Ovary (tissue), 7 donors: ENCODE measurements at regions not wholly inside any gene's neighbourhood (a gene's known extent, or its start where the extent isn't known, plus 50 kb on each side); places are given as distances from the start of the nearest gene placed in this dataset.

Source experiments
- DNase-seq, 5 donors: peaks; one replicate each; pipeline ENCODE4 v3.0.0-alpha.2; 2019 to 2020
- H3K27ac ChIP-seq, 2 donors: fragments of 200-600 bp; one replicate each; pipeline versions ENCODE4 v1.5.1 to v1.8.0; 2019 to 2022
- H3K27me3 ChIP-seq: fragments of 200-600 bp; one replicate; pipeline ENCODE4 v1.8.0; 2022
- H3K36me3 ChIP-seq: fragments of 200-600 bp; sonication (generic); one replicate; pipeline ENCODE4 v1.5.1; 2019
- H3K4me1 ChIP-seq: one replicate; pipeline ENCODE4 v1.8.1; 2013; ENCODE audit warnings: mild to moderate bottlenecking, moderate library complexity; ENCODE audit not compliant: insufficient read depth
- H3K4me3 ChIP-seq: fragments of 200-600 bp; sonication (generic); one replicate; pipeline ENCODE4 v1.5.1; 2017
- H3K9me3 ChIP-seq, 2 donors: fragments of 200-600 bp in 1 of 2; sonication (generic) in 1 of 2; one replicate each; pipeline versions ENCODE4 v1.5.1 to v1.8.1; 2013 to 2019; ENCODE audit warnings: mild to moderate bottlenecking in 1 of 2, moderate library complexity in 1 of 2
- CTCF ChIP-seq, 3 donors: fragments of 450-650 bp in 2 of 3; fragments of 200-600 bp in 1 of 3; IDR thresholded peaks; one replicate each; pipeline versions ENCODE4 v1.5.1 to v1.8.0; 2016 to 2022; ENCODE audit warnings: antibody characterized with exemption in 3 of 3, mild to moderate bottlenecking in 1 of 3
- EP300 ChIP-seq: sonication (generic); formaldehyde crosslinking; IDR thresholded peaks from one replicate; pipeline ENCODE4 v1.6.1; 2017; ENCODE audit warnings: antibody characterized with exemption
- POLR2A ChIP-seq: fragments of 450-650 bp; IDR thresholded peaks from one replicate; pipeline ENCODE4 v1.6.1; 2017; ENCODE audit warnings: antibody characterized with exemption, mild to moderate bottlenecking, moderate library complexity
- WGBS, 3 donors: extraction: QIAGEN DNeasy Blood & Tissue Kit in 1 of 3; methylation state at CpG; one replicate each; pipeline versions ENCODE4 v1.1.5 to v1.1.7; 2013 to 2017; 5-methylcytosine and 5-hydroxymethylcytosine counted together
- intact Hi-C, 4 donors: fragments of 100-400 bp; cut with DNase I; formaldehyde crosslinking; loops; one replicate each; pipeline versions ENCODE4 v1.11.0 to v1.15.1; 2022 to 2023
- donor health status: DM: no; HTN: no; CAD: no; lungs with moderate emphysema.
- donor health status: DM: no; HTN: no; CAD: no.
- donor health status: Bipolar disorder and iron deficiency.
- donor health status: DM: no; HTN: no; CAD: no.
- donor health status: DM: yes; HTN: yes; CAD: no.

DNA sequence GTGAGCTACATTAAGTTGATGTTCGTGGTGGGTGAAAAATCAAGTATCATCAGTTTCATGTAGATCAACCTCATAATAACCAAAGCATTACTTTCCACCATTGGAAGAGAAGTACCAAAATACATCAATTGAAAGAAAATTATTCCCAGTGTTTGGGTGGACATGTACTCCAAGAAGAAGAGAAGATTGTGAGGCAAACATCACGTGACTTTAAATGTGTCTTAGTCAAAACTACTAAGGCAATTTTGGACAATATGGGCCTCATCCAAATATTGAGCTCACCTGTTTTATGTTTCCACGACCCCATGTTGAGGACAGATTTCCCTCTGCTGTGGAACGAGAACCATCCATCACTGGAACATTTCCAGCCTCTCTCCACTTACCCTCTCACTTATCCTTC, 303.0 kb upstream of the LMCD1 start:
- no peaks in the 10 kb centered on the region for H3K9me3 ChIP-seq
- no peaks in the 10 kb centered on the region for H3K27me3 ChIP-seq
- H3K4me1 ChIP-seq, result no peaks in the 10 kb centered on the region
- no peak for DNase-seq
- TF ChIP-seq EP300, result no peak
- TF ChIP-seq CTCF (IDR thresholded peaks at IDR 0.05), result no peak
- TF ChIP-seq POLR2A, result no peak
- intact Hi-C loops, result no loop called here
- H3K4me3 ChIP-seq, result no peak overlapping the region
- no peaks in the 10 kb centered on the region for H3K36me3 ChIP-seq
- 71 to 89% (median 87%) methylated on average over 4 of the region's 4 CpGs for WGBS, 3 donors
- no peak overlapping the region for H3K27ac ChIP-seq

DNA sequence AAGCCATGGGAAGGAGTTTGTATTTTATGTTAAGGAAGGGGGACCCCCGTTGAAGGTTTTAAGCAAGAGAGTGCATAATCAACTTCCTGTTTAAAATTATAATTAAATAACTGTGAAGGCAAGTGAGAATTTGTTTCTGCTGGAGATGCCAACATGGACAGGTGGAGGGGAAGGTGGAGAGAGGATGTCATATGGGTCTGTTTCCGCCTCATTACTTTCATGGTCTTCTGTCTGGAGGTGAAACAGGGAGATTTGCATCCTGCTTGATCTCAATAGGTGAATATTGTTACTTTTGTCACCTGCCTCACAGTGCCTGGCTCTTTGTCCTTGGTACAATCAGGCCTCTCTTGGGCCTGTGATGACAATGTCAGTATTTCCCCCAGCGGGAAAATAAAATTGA, 300.6 kb upstream of the LMCD1 start:
- TF ChIP-seq EP300 (no peak), CTCF (IDR thresholded peaks at IDR 0.05) (no peak), POLR2A (no peak)
- Histone ChIP-seq H3K36me3 (no peaks in the 10 kb centered on the region), H3K4me3 (no peak overlapping the region), H3K4me1 (no peaks in the 10 kb centered on the region), H3K9me3 (no peaks in the 10 kb centered on the region), H3K27me3 (no peaks in the 10 kb centered on the region), H3K27ac (no peak overlapping the region)
- no peak for DNase-seq
- WGBS, 3 donors, result 90 to 93% (median 92%) methylated on average over 3 of the region's 3 CpGs
- intact Hi-C loops, result no loop called here

DNA sequence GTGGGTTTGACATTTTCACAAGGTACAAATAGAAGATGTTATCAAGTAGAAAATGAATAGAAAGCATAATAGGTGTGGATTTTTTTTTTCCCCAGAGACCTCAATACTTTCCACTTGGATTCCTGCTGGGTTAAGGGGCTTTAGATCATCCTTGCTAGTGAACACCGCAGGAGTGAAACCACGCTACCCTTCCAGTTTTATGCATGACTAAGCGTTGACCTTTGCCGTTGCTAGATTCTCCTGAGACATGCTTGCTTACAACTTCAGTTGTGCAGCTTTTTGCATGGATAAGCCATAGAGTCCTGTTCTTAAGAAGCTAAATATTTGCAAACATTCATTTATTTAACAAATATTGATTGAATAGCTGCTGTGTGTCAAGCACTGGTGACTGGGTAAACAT, 299.7 kb upstream of the LMCD1 start:
- no peak for TF ChIP-seq POLR2A
- no peak for TF ChIP-seq EP300
- TF ChIP-seq CTCF (IDR thresholded peaks at IDR 0.05), result no peak
- H3K27me3 ChIP-seq, result no peaks in the 10 kb centered on the region
- H3K9me3 ChIP-seq, result no peaks in the 10 kb centered on the region
- no peak for DNase-seq
- H3K36me3 ChIP-seq, result no peaks in the 10 kb centered on the region
- intact Hi-C loops, result no loop called here
- no peaks in the 10 kb centered on the region for H3K4me1 ChIP-seq
- H3K27ac ChIP-seq, result no peak overlapping the region
- H3K4me3 ChIP-seq, result no peak overlapping the region
- WGBS, 3 donors, result 77 to 84% (median 84%) methylated on average over 4 of the region's 4 CpGs

GRCh38 chr3:8204331-8204730, 297.3 kb upstream of the LMCD1 start:
- Histone ChIP-seq H3K27ac (no peak overlapping the region), H3K36me3 (no peaks in the 10 kb centered on the region), H3K4me1 (no peaks in the 10 kb centered on the region), H3K27me3 (no peaks in the 10 kb centered on the region), H3K9me3 (no peaks in the 10 kb centered on the region), H3K4me3 (no peak overlapping the region)
- DNase-seq, result no peak
- WGBS, 3 donors, result 65 to 97% (median 71%) methylated on average over 5 of the region's 5 CpGs
- intact Hi-C loops, result no loop called here
- TF ChIP-seq CTCF (IDR thresholded peaks at IDR 0.05) (no peak), EP300 (no peak), POLR2A (no peak)
